ENCODE measurements at regions not wholly inside any gene's neighbourhood (a gene's known extent, or its start where the extent isn't known, plus 50 kb on each side); places are given as distances from the start of the nearest gene placed in this dataset.

DNA sequence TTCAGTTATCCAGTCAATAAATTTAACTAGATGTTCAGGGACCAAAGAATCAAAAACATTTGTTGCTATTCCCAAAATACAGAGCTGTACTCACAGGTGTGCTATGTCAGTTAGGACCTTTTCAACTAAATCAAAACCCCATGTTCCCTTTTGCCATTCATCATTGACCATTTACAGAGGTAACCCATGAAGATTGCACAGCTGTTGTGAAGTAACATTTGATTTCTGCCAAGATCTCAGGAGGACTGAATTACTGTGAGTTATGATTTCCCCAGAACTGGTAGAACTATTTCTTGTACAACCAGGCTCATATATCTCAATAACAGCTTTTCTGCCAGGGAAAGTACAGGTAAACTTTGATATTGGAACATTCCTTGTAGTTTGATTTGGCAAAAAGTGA lies 131.1 kb upstream of the FIBIN start:
- H4K20me1 ChIP-seq (replicated peaks; ENCODE audit: control insufficient read depth, insufficient read depth, low read length): no peaks in the 10 kb centered on the region
- H3K9me1 ChIP-seq (ENCODE audit: control insufficient read depth, insufficient read depth, low read length): no peaks in the 10 kb centered on the region
- CTCF ChIA-PET (ENCODE audit: low intra/inter-chr PET ratio): no interaction called here
- no peak overlapping the region for H3K4me2 ChIP-seq (ENCODE audit: insufficient read depth, low read length)
- FAIRE-seq (no peak), DNase-seq (ENCODE audit: extremely low read depth in 1 of 4, low spot score in 3 of 4) (no peak), ATAC-seq (no peak)
- H3K27me3 ChIP-seq (ENCODE audit: control insufficient read depth in 2 of 2, insufficient read depth in 2 of 2, low read length in 2 of 2): no peaks in the 10 kb centered on the region
- H3K4me3 ChIP-seq: no peak overlapping the region
- BruUV-seq (replicated peaks): no TSS peak
- H2AFZ ChIP-seq (ENCODE audit: low read depth, low read length): no peak overlapping the region
- no peaks in the 10 kb centered on the region; the same call in 1 of the 2 replicates for H3K9me3 ChIP-seq (replicated peaks; ENCODE audit: control insufficient read depth, insufficient read depth, low read depth, low read length)
- H3K79me2 ChIP-seq (ENCODE audit: control insufficient read depth, insufficient read depth, low read length): no peaks in the 10 kb centered on the region
- in situ Hi-C loops (cut with MboI) (no loop called here), intact Hi-C loops (cut with micrococcal nuclease) (no loop called here)
- H3K36me3 ChIP-seq (ENCODE audit: control insufficient read depth, insufficient read depth, low read length): no peaks in the 10 kb centered on the region
- no peak overlapping the region for H3K27ac ChIP-seq (ENCODE audit: extremely low read depth, low read depth, low read length)
- no peaks in the 10 kb centered on the region for H3K4me1 ChIP-seq (replicated peaks in 1 of 2; ENCODE audit: control insufficient read depth in 2 of 2, insufficient read depth in 2 of 2, low read length in 2 of 2)
- no peak overlapping the region for H3K9ac ChIP-seq (ENCODE audit: insufficient read depth in 1 of 2, low read depth in 2 of 2, low read length in 2 of 2)
- POLR2A ChIA-PET: no interaction called here
- no peak for TF ChIP-seq NR4A1 (CRISPR knock-in tag; IDR thresholded peaks at IDR 0.05)
- no peak for TF ChIP-seq NR4A1 (tag; IDR thresholded peaks at IDR 0.05)
- no peak for TF ChIP-seq EGR1 (conservative IDR thresholded peaks at IDR 0.05)
- no peak for TF ChIP-seq ZC3H11A (IDR thresholded peaks at IDR 0.05; ENCODE audit: low read depth, low read length)
- no peak for TF ChIP-seq ESRRA (IDR thresholded peaks at IDR 0.05; ENCODE audit: borderline replicate concordance, low read depth)
- TF ChIP-seq MGA (IDR thresholded peaks at IDR 0.05): no peak
- TF ChIP-seq TCFL5 (CRISPR knock-in tag; conservative IDR thresholded peaks at IDR 0.05): no peak
- no peak for TF ChIP-seq ZNF324 (CRISPR knock-in tag; IDR thresholded peaks at IDR 0.05)
- TF ChIP-seq, protein P1, sequence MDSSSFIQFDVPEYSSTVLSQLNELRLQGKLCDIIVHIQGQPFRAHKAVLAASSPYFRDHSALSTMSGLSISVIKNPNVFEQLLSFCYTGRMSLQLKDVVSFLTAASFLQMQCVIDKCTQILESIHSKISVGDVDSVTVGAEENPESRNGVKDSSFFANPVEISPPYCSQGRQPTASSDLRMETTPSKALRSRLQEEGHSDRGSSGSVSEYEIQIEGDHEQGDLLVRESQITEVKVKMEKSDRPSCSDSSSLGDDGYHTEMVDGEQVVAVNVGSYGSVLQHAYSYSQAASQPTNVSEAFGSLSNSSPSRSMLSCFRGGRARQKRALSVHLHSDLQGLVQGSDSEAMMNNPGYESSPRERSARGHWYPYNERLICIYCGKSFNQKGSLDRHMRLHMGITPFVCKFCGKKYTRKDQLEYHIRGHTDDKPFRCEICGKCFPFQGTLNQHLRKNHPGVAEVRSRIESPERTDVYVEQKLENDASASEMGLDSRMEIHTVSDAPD (CRISPR knock-in tag; IDR thresholded peaks at IDR 0.05): no peak
- TF ChIP-seq, protein P2, sequence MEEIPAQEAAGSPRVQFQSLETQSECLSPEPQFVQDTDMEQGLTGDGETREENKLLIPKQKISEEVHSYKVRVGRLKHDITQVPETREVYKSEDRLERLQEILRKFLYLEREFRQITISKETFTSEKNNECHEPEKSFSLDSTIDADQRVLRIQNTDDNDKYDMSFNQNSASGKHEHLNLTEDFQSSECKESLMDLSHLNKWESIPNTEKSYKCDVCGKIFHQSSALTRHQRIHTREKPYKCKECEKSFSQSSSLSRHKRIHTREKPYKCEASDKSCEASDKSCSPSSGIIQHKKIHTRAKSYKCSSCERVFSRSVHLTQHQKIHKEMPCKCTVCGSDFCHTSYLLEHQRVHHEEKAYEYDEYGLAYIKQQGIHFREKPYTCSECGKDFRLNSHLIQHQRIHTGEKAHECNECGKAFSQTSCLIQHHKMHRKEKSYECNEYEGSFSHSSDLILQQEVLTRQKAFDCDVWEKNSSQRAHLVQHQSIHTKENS (CRISPR knock-in tag; IDR thresholded peaks at IDR 0.05): no peak
- no peak for TF ChIP-seq BCOR (IDR thresholded peaks at IDR 0.05)

Measured in K562 (cell line).